Activated T-cell treated with anti-CD3 and anti-CD28 coated beads for 24 hours (primary cell): ENCODE measurements at regions not wholly inside any gene's neighbourhood (a gene's known extent, or its start where the extent isn't known, plus 50 kb on each side); places are given as distances from the start of the nearest gene placed in this dataset.
"Not testable (repeated sequence)": the region's sequence is repeated elsewhere in the genome, so short reads cannot be mapped to it uniquely, and the experiment has no call there.

Source experiments
- DNase-seq: peaks from one replicate; pipeline ENCODE4 v3.0.0-alpha.2; 2020; ENCODE audit warnings: low read depth

GRCh38 chr3:105222568-105223093 is 144.1 kb upstream of the ALCAM start:
- DNase-seq: no peak

- no peak for DNase-seq
Observed at GRCh38 chr3:105223815-105224214, 142.9 kb upstream of the ALCAM start.

- DNase-seq: no peak
Observed at GRCh38 chr3:105228696-105229095, 138.0 kb upstream of the ALCAM start.

- no peak for DNase-seq
Observed at GRCh38 chr3:105232553-105232952, 134.2 kb upstream of the ALCAM start.

GRCh38 chr3:105233010-105233409 is 133.7 kb upstream of the ALCAM start:
- DNase-seq: no peak

GRCh38 chr3:105235221-105235620 is 131.5 kb upstream of the ALCAM start:
- no peak for DNase-seq

- no peak for DNase-seq
Observed at GRCh38 chr3:105235785-105236184, 130.9 kb upstream of the ALCAM start.

- no peak for DNase-seq
Observed at GRCh38 chr3:105238367-105238766, 128.3 kb upstream of the ALCAM start.

GRCh38 chr3:105243076-105243475 is 123.6 kb upstream of the ALCAM start:
- DNase-seq: no peak

- DNase-seq: no peak
Observed at GRCh38 chr3:105246536-105246935, 120.2 kb upstream of the ALCAM start.

- DNase-seq: no peak
Observed at GRCh38 chr3:105253225-105253624, 113.5 kb upstream of the ALCAM start.

- DNase-seq: no peak
Observed at GRCh38 chr3:105254154-105254553, 112.6 kb upstream of the ALCAM start.

GRCh38 chr3:105255350-105255749 is 111.4 kb upstream of the ALCAM start:
- DNase-seq: no peak

GRCh38 chr3:105259496-105259895 is 107.2 kb upstream of the ALCAM start:
- no peak for DNase-seq

GRCh38 chr3:105260385-105260784 is 106.3 kb upstream of the ALCAM start:
- no peak for DNase-seq

GRCh38 chr3:105274536-105274935 is 92.2 kb upstream of the ALCAM start:
- no peak for DNase-seq

GRCh38 chr3:105274958-105275357 is 91.8 kb upstream of the ALCAM start:
- no peak for DNase-seq

GRCh38 chr3:105277656-105278055 is 89.1 kb upstream of the ALCAM start:
- DNase-seq: no peak

- DNase-seq: no peak
Observed at GRCh38 chr3:105278688-105279087, 88.0 kb upstream of the ALCAM start.

GRCh38 chr3:105281989-105282388 is 84.7 kb upstream of the ALCAM start:
- no peak for DNase-seq

GRCh38 chr3:105284876-105285275 is 81.8 kb upstream of the ALCAM start:
- no peak for DNase-seq

- DNase-seq: no peak
Observed at GRCh38 chr3:105285653-105286241, 81.0 kb upstream of the ALCAM start.

- DNase-seq: no peak
Observed at GRCh38 chr3:105293441-105293840, 73.3 kb upstream of the ALCAM start.

GRCh38 chr3:105296182-105296822 is 70.4 kb upstream of the ALCAM start:
- DNase-seq: not testable (repeated sequence)
